ENCODE measurements at regions not wholly inside any gene's neighbourhood (a gene's known extent, or its start where the extent isn't known, plus 50 kb on each side); places are given as distances from the start of the nearest gene placed in this dataset.

DNA sequence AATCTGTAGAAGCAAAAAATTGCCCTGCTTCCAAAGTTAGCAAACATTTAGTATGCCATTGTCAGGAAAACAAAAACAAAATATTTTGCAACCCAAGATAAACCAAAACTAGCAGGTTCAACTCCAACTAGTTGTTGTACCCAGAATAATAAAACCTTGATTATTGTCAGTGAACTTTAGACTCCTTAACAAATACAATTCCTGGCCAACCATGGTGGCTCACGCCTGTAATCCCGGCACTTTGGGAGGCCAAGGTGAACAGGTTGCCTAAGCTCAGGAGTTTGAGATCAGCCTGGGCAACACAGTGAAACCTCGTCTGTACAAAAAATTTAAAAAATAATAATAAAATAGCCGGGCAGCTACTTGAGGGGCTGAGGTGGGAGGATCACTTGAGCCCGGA, 53.6 kb upstream of the EPCAM start:
- no peak overlapping the region for H3K4me3 ChIP-seq (ENCODE audit: low read depth, low read length)
- no peak for DNase-seq (ENCODE audit: low read depth)
- no peak for TF ChIP-seq POLR2A (IDR thresholded peaks at IDR 0.05; ENCODE audit: extremely low read depth, insufficient read length)
- TF ChIP-seq, protein P1, sequence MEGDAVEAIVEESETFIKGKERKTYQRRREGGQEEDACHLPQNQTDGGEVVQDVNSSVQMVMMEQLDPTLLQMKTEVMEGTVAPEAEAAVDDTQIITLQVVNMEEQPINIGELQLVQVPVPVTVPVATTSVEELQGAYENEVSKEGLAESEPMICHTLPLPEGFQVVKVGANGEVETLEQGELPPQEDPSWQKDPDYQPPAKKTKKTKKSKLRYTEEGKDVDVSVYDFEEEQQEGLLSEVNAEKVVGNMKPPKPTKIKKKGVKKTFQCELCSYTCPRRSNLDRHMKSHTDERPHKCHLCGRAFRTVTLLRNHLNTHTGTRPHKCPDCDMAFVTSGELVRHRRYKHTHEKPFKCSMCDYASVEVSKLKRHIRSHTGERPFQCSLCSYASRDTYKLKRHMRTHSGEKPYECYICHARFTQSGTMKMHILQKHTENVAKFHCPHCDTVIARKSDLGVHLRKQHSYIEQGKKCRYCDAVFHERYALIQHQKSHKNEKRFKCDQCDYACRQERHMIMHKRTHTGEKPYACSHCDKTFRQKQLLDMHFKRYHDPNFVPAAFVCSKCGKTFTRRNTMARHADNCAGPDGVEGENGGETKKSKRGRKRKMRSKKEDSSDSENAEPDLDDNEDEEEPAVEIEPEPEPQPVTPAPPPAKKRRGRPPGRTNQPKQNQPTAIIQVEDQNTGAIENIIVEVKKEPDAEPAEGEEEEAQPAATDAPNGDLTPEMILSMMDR (IDR thresholded peaks at IDR 0.05; ENCODE audit: low read depth, low read length): no peak
- TF ChIP-seq MYC (IDR thresholded peaks at IDR 0.05; ENCODE audit: low read depth, low read length): no peak
- TF ChIP-seq, protein P2, sequence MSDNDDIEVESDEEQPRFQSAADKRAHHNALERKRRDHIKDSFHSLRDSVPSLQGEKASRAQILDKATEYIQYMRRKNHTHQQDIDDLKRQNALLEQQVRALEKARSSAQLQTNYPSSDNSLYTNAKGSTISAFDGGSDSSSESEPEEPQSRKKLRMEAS (IDR thresholded peaks at IDR 0.05; ENCODE audit: low read depth, low read length): no peak

DNA sequence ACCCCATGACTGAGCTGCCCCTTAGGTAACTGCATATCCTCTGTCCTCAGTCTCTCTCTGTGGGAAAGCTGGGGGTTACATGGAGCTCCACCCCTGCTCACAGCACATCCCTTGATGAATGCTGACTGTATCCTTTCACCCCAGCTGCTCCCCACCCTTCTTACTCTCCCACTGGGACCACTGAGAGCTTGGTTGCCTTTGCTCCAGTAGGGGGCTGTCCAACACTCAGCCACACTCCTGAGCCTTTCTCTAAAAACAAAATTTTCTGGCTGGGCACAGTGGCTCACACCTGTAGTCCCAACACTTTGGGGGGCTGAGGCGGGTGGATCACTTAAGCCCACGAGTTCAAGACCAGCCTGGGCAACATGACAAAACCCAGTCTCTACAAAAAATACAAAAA, 55.4 kb upstream of the EPCAM start:
- no peak for DNase-seq (ENCODE audit: low read depth)
- H3K4me3 ChIP-seq (ENCODE audit: low read depth, low read length): no peak overlapping the region
- no peak for TF ChIP-seq POLR2A (IDR thresholded peaks at IDR 0.05; ENCODE audit: extremely low read depth, insufficient read length)
- TF ChIP-seq, protein P1 (IDR thresholded peaks at IDR 0.05; ENCODE audit: low read depth, low read length): peak; percentile 13

DNA sequence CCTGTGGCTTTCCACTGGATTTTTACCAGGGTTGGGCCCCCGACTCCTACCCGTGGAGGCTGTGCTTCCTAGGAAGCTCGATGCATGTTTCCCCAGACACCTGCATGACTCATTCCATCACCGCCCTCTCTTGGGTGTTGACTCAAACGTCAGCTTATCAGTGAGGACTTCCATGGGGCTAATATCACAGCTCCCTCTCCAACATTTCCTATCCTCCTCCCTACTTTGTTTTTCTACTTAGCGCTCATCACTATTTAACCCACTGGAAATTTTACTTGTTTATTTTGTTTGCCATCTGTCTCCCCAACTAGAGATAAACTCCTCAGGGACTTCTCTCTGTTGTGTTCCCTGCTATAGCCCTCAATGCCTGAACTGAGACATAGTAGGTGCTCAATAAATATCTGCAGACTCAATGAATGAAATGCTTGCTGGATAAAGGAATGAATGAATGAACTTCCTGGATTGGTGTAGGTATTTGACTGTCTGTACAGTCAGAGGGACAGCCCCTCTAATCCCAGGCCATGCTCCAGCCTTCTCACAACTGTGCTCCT, 55.9 kb upstream of the EPCAM start:
- no peak for TF ChIP-seq POLR2A (IDR thresholded peaks at IDR 0.05; ENCODE audit: extremely low read depth, insufficient read length)
- TF ChIP-seq, protein P2 (IDR thresholded peaks at IDR 0.05; ENCODE audit: low read depth, low read length): no peak
- no peak for TF ChIP-seq MYC (IDR thresholded peaks at IDR 0.05; ENCODE audit: low read depth, low read length)
- TF ChIP-seq, protein P1 (IDR thresholded peaks at IDR 0.05; ENCODE audit: low read depth, low read length): no peak
- DNase-seq (ENCODE audit: low read depth): no peak
- no peak overlapping the region for H3K4me3 ChIP-seq (ENCODE audit: low read depth, low read length)

DNA sequence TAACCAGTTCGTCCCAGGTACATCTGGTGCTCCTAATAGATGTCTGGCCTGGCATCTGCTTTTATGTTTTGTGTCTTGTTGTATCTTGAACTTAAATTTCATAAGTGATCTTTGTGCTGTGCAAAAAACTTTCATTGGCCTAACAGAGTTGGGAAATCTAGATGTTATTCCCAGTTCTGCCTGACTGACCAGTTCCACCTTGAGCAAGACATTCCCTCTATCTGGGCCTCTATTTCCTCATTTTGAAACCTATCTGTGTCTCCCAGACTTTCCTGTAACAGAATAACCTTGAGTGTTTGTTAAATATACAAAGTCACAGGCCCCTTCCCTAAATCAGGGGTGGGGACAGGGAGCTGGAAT, 56.6 kb upstream of the EPCAM start:
- TF ChIP-seq, protein P1 (IDR thresholded peaks at IDR 0.05; ENCODE audit: low read depth, low read length): no peak
- TF ChIP-seq MYC (IDR thresholded peaks at IDR 0.05; ENCODE audit: low read depth, low read length): no peak
- no peak for TF ChIP-seq POLR2A (IDR thresholded peaks at IDR 0.05; ENCODE audit: extremely low read depth, insufficient read length)
- TF ChIP-seq, protein P2 (IDR thresholded peaks at IDR 0.05; ENCODE audit: low read depth, low read length): no peak
- H3K4me3 ChIP-seq (ENCODE audit: low read depth, low read length): no peak overlapping the region
- no peak for DNase-seq (ENCODE audit: low read depth)

DNA sequence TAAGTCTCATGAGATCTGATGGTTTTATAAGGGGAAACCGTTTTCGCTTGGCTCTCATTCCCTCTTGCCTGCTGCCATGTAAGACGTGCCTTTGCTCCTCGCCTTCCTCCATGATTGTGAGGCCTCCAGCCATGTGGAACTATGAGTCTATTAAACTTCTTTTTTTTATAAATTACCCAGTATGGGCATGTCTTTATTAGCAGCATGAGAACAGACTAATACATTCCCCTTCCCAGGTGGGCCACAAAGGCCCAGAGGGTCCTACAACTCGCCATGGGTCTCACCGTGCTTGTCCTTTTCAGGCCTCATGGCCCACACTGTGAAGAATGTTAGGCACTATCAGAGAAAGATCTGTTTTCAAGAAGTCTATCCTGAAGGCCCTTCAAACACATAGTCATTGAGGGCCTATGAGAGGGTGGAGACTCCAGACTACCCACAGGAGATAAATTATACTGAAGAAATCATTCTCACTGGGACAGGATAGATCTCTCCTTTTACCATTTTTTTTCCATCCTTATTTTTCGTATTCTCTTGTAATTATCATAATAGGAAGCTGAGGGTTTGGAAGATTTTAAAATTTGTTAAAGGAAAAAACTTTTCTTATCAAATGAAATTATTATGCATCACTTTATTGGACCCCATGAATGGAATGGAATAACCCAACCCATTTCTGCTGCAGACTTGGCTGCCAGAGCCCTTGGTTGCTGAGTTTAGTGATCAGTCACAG, 57.2 kb upstream of the EPCAM start:
- DNase-seq (ENCODE audit: low read depth): no peak
- TF ChIP-seq, protein P2 (IDR thresholded peaks at IDR 0.05; ENCODE audit: low read depth, low read length): no peak
- no peak for TF ChIP-seq POLR2A (IDR thresholded peaks at IDR 0.05; ENCODE audit: extremely low read depth, insufficient read length)
- TF ChIP-seq, protein P1 (IDR thresholded peaks at IDR 0.05; ENCODE audit: low read depth, low read length): no peak
- no peak for TF ChIP-seq MYC (IDR thresholded peaks at IDR 0.05; ENCODE audit: low read depth, low read length)
- no peak overlapping the region for H3K4me3 ChIP-seq (ENCODE audit: low read depth, low read length)

Measured in NB4 (cell line).